Glomerular visceral epithelial cell (primary cell): ENCODE measurements at regions not wholly inside any gene's neighbourhood (a gene's known extent, or its start where the extent isn't known, plus 50 kb on each side); places are given as distances from the start of the nearest gene placed in this dataset.

ENCODE experiments used
- DNase-seq: peaks from one replicate; pipeline ENCODE4 v3.0.0-alpha.2; 2016; ENCODE audit errors: extremely low spot score

- DNase-seq: no peak
Measured at GRCh38 chr16:35639233-35640205, 2180.1 kb downstream of the TP53TG3F start.

- DNase-seq: no peak
Measured at GRCh38 chr16:35642322-35642835, 2183.0 kb downstream of the TP53TG3F start.

DNA sequence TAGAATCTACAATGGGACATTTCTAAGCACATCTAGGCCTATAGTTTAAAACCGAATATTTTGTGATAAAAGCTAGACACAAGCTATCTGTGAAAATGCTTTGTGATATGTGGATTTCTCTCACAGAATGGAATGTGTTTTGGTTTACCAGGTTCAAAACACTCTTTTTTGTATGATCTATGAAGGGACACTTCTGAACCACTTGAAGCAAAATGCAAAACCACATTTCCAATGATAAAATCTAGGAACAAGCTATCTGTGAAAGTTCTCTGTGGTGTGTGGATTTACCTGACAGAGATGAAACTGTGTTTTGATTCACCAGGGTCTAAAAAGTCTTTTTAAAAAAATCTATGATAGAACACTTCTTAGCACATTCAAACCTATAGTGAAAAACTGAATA, 2192.4 kb downstream of the TP53TG3F start:
- DNase-seq: no peak

DNA sequence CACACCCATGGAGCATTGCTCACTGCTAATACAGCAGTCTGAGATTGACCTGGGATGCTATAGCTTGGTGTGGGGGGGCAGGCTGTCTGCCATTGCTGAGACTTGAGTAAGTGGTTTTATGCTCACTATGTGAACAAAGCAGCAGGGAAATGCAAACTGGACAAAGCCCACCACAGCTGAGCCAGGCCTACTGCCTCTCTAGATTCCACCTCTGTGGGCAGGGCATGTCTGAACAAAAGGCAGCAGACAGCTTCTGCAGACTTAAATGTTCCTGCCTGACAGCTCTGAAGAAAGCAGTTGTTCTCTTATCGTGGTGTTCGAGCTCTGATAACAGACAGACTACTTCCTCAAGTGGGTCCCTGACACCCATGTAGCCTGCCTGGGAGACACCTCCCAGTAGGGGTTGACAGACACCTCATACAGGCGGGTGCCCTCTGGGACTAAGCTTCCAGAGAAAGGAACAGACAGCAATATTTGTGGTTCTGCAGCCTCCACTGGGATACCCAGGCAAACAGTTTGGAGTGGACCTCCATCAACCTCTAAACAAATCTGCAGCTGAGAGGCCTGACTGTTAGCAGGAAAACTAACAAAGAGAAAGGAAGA, 2204.8 kb downstream of the TP53TG3F start:
- no peak for DNase-seq

- no peak for DNase-seq
Measured at GRCh38 chr16:35685085-35685484, 2225.7 kb downstream of the TP53TG3F start.

DNA sequence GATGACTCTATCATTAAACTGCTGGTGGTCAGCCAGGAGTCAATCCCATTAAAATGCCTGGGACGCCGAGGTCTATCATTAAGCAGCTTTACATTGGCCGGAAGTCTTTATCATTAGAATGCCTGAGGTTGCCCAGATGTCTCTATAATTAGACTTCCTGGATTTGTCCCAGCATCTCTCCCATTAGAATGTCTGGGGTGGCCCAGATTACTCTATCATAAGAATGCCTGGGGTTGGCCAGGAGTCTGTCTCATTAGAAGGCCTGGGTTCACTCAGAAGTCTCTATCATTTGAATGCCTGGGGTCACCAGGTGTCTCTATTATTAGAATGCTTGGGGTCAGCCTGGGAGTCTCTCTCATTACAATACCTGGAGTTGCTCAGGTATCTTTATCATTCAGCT, 2227.2 kb downstream of the TP53TG3F start:
- DNase-seq: no peak

- no peak for DNase-seq
Measured at GRCh38 chr16:35687071-35687470, 2227.7 kb downstream of the TP53TG3F start.

DNA sequence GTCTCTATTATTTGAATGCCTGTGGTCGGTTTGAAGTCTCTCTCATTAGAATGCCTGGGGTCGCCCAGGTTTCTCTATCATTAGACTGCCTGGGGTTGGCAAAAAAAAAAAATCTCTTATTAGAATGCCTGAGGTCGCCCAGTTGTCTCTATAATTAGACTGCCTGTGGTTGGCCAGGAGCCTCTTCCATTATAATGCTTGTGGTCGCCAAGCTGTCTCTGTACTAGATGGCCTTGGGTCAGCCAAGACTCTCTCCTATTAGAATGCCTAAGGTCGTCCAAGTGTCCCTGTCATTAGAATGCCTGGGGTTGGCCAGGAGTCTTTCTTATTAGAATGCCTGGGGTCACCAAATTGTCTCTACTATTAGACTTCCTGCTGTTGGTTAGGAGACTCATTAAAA, 2228.4 kb downstream of the TP53TG3F start:
- no peak for DNase-seq

GRCh38 chr16:35689764-35690163, 2230.4 kb downstream of the TP53TG3F start:
- no peak for DNase-seq

- no peak for DNase-seq
Measured at GRCh38 chr16:35690413-35690812, 2231.0 kb downstream of the TP53TG3F start.

GRCh38 chr16:35691057-35691456, 2231.6 kb downstream of the TP53TG3F start:
- DNase-seq: no peak

DNA sequence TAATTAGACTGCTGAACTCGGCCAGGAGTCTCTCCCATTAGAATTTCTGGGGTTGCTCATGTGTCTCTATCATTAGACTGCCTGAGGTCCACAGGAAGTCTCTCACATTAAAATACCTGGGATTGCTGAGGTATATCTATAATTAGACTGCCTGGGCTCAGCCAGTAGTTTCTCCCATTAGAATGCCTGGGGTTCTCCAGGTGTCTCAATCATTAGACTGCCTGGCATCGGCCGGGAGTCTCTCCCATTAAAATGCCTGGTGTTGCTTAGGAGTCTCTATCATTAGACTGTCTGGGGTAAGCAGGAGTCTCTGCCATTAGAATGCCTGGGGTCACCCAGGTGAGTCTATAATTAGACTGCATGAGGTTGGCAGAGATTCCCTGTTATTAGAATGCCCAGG, 2233.4 kb downstream of the TP53TG3F start:
- no peak for DNase-seq

DNA sequence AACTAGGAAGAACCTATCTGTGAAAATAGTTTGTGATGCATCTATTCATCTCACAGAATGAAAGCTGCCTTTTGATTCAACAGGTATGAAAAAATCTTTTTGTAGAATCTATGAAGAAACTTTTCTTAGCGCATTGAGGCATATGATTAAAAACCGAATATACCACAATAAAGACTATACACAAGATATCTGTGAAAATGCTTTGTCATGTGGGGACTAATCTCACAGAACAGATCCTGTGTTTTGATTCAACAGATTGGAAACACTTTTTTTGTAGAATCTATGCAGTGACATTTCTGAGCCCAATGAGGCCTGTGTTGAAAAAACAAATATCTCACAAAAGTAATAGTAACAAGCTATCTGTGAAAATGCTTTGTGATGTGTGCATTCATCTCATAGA, 2247.5 kb downstream of the TP53TG3F start:
- no peak for DNase-seq

DNA sequence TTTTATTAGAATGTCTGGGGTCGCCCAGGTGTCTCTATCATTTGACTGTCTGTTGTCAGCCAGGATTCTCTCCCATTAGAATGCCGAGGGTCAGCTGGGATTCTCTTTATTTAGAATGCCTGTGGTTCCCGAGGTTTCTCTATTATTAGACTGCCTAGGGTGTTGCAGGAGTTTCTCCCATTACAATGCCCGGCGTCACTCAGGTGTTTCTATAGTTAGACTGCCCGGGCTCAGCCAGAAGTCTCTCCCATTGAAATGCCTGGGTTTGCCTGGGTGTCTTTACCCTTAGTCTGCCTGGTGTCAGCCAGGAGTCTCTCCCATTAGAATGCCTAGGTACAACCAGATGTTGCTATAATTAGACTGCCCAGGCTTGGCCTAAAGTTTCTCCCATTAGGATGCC, 2252.0 kb downstream of the TP53TG3F start:
- no peak for DNase-seq

- DNase-seq: no peak
Measured at GRCh38 chr16:35711958-35712357, 2252.5 kb downstream of the TP53TG3F start.

- no peak for DNase-seq
Measured at GRCh38 chr16:35713762-35714650, 2254.6 kb downstream of the TP53TG3F start.

- DNase-seq: no peak
Measured at GRCh38 chr16:35714665-35715064, 2255.3 kb downstream of the TP53TG3F start.

- no peak for DNase-seq
Measured at GRCh38 chr16:35724551-35724950, 2265.1 kb downstream of the TP53TG3F start.

DNA sequence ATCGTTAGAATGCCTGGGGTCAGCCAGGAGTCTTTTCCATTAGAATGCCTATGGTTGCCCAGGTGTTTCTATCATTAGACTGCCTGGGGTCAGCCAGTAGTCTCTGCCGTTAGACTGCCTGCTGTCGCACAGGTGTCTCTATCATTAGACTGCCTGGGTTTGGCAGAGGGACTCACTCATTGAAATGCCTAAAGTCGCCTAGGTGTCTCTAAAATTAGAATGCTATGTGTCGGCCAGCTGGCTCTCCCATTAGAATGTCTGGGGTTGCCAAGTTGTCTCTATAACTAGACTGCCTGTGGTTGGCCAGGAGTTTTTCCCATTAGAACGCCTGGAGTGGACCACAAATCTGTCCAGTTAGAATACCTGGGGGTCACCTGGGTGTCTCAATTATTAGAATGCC, 2266.5 kb downstream of the TP53TG3F start:
- no peak for DNase-seq

DNA sequence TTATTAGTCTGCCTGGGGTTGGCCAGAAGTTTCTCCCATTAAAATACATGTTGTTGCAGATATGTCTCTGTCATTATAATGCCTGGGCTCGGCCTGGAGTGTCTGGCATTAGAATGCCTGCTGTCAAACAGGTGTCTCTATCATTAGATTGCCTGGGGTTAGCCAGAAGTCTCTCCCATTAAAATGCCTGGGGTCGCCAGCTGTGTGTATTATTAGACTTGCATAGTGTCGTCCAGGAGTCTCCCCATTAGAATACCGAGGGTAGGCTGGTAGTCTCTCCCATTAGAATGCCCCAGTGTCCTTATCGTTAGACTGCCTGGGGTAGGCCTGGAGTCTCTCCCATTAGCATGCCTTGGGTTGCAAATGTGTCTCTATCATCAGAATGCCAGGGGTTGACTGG, 2270.8 kb downstream of the TP53TG3F start:
- DNase-seq: no peak

DNA sequence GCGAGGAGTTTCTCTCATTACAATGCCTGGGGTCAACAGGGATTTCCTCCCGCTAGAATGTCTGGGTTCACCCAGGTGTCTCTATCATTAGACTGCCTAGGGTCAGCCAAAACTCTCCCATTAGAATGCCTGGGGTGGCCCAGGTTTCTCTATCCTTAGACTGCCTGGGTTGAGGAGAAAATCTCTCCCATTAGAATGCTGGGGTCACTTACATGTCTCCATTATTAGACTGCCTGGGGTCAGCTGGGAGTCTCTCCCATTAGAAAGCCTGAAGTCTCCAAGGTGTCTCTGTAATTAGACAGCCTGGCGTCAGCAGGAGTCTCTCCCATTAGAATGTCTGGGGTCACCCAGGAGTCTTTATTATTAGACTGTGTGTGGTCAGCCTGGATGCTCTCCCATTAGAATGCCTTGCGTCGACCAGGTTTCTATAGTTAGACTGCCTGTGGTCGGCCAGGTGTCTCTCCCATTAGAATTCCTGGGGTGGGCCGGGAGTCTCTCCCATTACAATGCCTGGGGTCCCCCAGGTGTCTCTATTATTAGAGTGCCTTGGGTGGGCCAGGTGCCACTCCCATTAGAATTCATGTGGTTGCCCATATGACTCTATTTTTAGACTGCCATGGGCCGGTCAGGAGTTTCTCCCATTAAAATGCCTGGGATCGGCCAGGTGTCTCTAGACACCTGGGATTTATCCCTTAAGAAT, 2272.1 kb downstream of the TP53TG3F start:
- no peak for DNase-seq
